ENCODE measurements at regions not wholly inside any gene's neighbourhood (a gene's known extent, or its start where the extent isn't known, plus 50 kb on each side); places are given as distances from the start of the nearest gene placed in this dataset.

- DNase-seq = no peak
- 80 to 89% (median 83%) methylated on average over 2 of the region's 2 CpGs for WGBS, 4 donors
- H3K27ac ChIP-seq = no peak overlapping the region
- no peaks in the 10 kb centered on the region for H3K4me1 ChIP-seq
- ATAC-seq = no peak
- no peak overlapping the region for H3K4me3 ChIP-seq
- no peaks in the 10 kb centered on the region for H3K36me3 ChIP-seq
- no peak for TF ChIP-seq CTCF (IDR thresholded peaks at IDR 0.05)
- no peak for TF ChIP-seq POLR2A (IDR thresholded peaks at IDR 0.05)
- no peaks in the 10 kb centered on the region for H3K9me3 ChIP-seq
- intact Hi-C loops (cut with DNase I) = no loop called here
- no peaks in the 10 kb centered on the region for H3K27me3 ChIP-seq
Measured at GRCh38 chr10:7008645-7009044, 402.2 kb downstream of the SFMBT2 start.

GRCh38 chr10:7007600-7008190 lies 403.1 kb downstream of the SFMBT2 start:
- H3K36me3 ChIP-seq = no peaks in the 10 kb centered on the region
- H3K27ac ChIP-seq = no peak overlapping the region
- DNase-seq (no peak), ATAC-seq (no peak)
- TF ChIP-seq POLR2A (IDR thresholded peaks at IDR 0.05) (no peak), CTCF (IDR thresholded peaks at IDR 0.05) (no peak)
- H3K27me3 ChIP-seq = peaks cover 0 to 5% (median 0%) of the 10 kb centered on the region in 9 donors
- H3K4me3 ChIP-seq = no peak overlapping the region
- intact Hi-C loops (cut with DNase I) = no loop called here
- no peaks in the 10 kb centered on the region for H3K9me3 ChIP-seq
- WGBS, 4 donors = 73 to 85% (median 77%) methylated on average over 8 of the region's 8 CpGs
- no peaks in the 10 kb centered on the region for H3K4me1 ChIP-seq

GRCh38 chr10:7006566-7006965 lies 404.3 kb downstream of the SFMBT2 start:
- no peaks in the 10 kb centered on the region for H3K4me1 ChIP-seq
- H3K36me3 ChIP-seq = no peaks in the 10 kb centered on the region
- intact Hi-C loops (cut with DNase I) = no loop called here
- DNase-seq = no peak
- TF ChIP-seq POLR2A (IDR thresholded peaks at IDR 0.05) = no peak
- TF ChIP-seq CTCF (IDR thresholded peaks at IDR 0.05) = no peak
- H3K4me3 ChIP-seq = no peak overlapping the region
- no peak for ATAC-seq
- no peak overlapping the region for H3K27ac ChIP-seq
- H3K27me3 ChIP-seq = peaks cover 0 to 8% (median 0%) of the 10 kb centered on the region in 9 donors
- no peaks in the 10 kb centered on the region for H3K9me3 ChIP-seq
- WGBS, 4 donors = 57 to 69% (median 60%) methylated on average over 2 of the region's 2 CpGs

- DNase-seq (no peak), ATAC-seq (no peak)
- Histone ChIP-seq H3K27ac (no peak overlapping the region), H3K4me3 (no peak overlapping the region), H3K36me3 (no peaks in the 10 kb centered on the region), H3K27me3 (peaks cover 0 to 12% (median 0%) of the 10 kb centered on the region in 9 donors), H3K4me1 (no peaks in the 10 kb centered on the region), H3K9me3 (no peaks in the 10 kb centered on the region)
- intact Hi-C loops (cut with DNase I) = no loop called here
- TF ChIP-seq POLR2A (IDR thresholded peaks at IDR 0.05) (no peak), CTCF (IDR thresholded peaks at IDR 0.05) (no peak)
- 70 to 77% (median 74%) methylated on average over 4 of the region's 4 CpGs for WGBS, 4 donors
Measured at GRCh38 chr10:7003831-7004395, 406.9 kb downstream of the SFMBT2 start.
